ENCODE measurements at regions not wholly inside any gene's neighbourhood (a gene's known extent, or its start where the extent isn't known, plus 50 kb on each side); places are given as distances from the start of the nearest gene placed in this dataset.

GRCh38 chr13:53844473-53845146, 816.0 kb downstream of the OLFM4 start:
- no peaks in the 10 kb centered on the region for H3K4me1 Mint-ChIP-seq (ENCODE audit: insufficient read depth, unreplicated experiment)
- no peak for TF ChIP-seq CTCF (IDR thresholded peaks at IDR 0.05; ENCODE audit: unreplicated experiment)
- no peaks in the 10 kb centered on the region for H3K27me3 Mint-ChIP-seq (ENCODE audit: insufficient read depth, unreplicated experiment)
- no peak for DNase-seq (ENCODE audit: unreplicated experiment)
- ChIA-PET POLR2A (no interaction called here), CTCF (interaction anchor here (0.6 kb wide), 1 partner anchor 145 kb away, joined by 3 read pairs; no protein-coding TSS in a partner anchor)
- intact Hi-C loops (cut with micrococcal nuclease): no loop called here
- no peaks in the 10 kb centered on the region for H3K9me3 Mint-ChIP-seq (ENCODE audit: unreplicated experiment)
- BruUV-seq (replicated peaks): no TSS peak
- H3K4me3 Mint-ChIP-seq (ENCODE audit: unreplicated experiment): no peak overlapping the region
- no peak overlapping the region for H3K27ac Mint-ChIP-seq (ENCODE audit: low read depth, unreplicated experiment)
- H3K36me3 Mint-ChIP-seq (ENCODE audit: insufficient read depth, unreplicated experiment): no peaks in the 10 kb centered on the region

- no peak for DNase-seq (ENCODE audit: unreplicated experiment)
- H3K27me3 Mint-ChIP-seq (ENCODE audit: insufficient read depth, unreplicated experiment): no peaks in the 10 kb centered on the region
- ChIA-PET CTCF (interaction anchor here (0.6 kb wide), 1 partner anchor 361 kb away, joined by 3 read pairs; no protein-coding TSS in a partner anchor), POLR2A (no interaction called here)
- H3K4me3 Mint-ChIP-seq (ENCODE audit: unreplicated experiment): no peak overlapping the region
- no peaks in the 10 kb centered on the region for H3K9me3 Mint-ChIP-seq (ENCODE audit: unreplicated experiment)
- no TSS peak for BruUV-seq (replicated peaks)
- intact Hi-C loops (cut with micrococcal nuclease): no loop called here
- TF ChIP-seq CTCF (IDR thresholded peaks at IDR 0.05; ENCODE audit: unreplicated experiment): no peak
- H3K36me3 Mint-ChIP-seq (ENCODE audit: insufficient read depth, unreplicated experiment): no peaks in the 10 kb centered on the region
- H3K4me1 Mint-ChIP-seq (ENCODE audit: insufficient read depth, unreplicated experiment): no peaks in the 10 kb centered on the region
- H3K27ac Mint-ChIP-seq (ENCODE audit: low read depth, unreplicated experiment): no peak overlapping the region
Observed at GRCh38 chr13:53847502-53847901, 818.9 kb downstream of the OLFM4 start.

- Mint-ChIP-seq H3K36me3 (ENCODE audit: insufficient read depth, unreplicated experiment) (no peaks in the 10 kb centered on the region), H3K27ac (ENCODE audit: low read depth, unreplicated experiment) (no peak overlapping the region), H3K9me3 (ENCODE audit: unreplicated experiment) (no peaks in the 10 kb centered on the region), H3K4me1 (ENCODE audit: insufficient read depth, unreplicated experiment) (no peaks in the 10 kb centered on the region), H3K27me3 (ENCODE audit: insufficient read depth, unreplicated experiment) (no peaks in the 10 kb centered on the region), H3K4me3 (ENCODE audit: unreplicated experiment) (no peak overlapping the region)
- BruUV-seq (replicated peaks): no TSS peak
- ChIA-PET CTCF (no interaction called here), POLR2A (no interaction called here)
- TF ChIP-seq CTCF (IDR thresholded peaks at IDR 0.05; ENCODE audit: unreplicated experiment): no peak
- intact Hi-C loops (cut with micrococcal nuclease): no loop called here
- no peak for DNase-seq (ENCODE audit: unreplicated experiment)
Observed at GRCh38 chr13:53848366-53848961, 819.9 kb downstream of the OLFM4 start.

- Mint-ChIP-seq H3K27ac (ENCODE audit: low read depth, unreplicated experiment) (no peak overlapping the region), H3K9me3 (ENCODE audit: unreplicated experiment) (no peaks in the 10 kb centered on the region), H3K27me3 (ENCODE audit: insufficient read depth, unreplicated experiment) (peaks cover 13% of the 10 kb centered on the region), H3K4me3 (ENCODE audit: unreplicated experiment) (no peak overlapping the region), H3K36me3 (ENCODE audit: insufficient read depth, unreplicated experiment) (no peaks in the 10 kb centered on the region), H3K4me1 (ENCODE audit: insufficient read depth, unreplicated experiment) (no peaks in the 10 kb centered on the region)
- ChIA-PET CTCF (interaction anchor here (1.2 to 1.3 kb wide), 2 partner anchors 18 to 604 kb away, joined by 3 to 4 read pairs; no protein-coding TSS in a partner anchor), POLR2A (no interaction called here)
- DNase-seq (ENCODE audit: unreplicated experiment): no peak
- TF ChIP-seq CTCF (IDR thresholded peaks at IDR 0.05; ENCODE audit: unreplicated experiment): no peak
- no TSS peak for BruUV-seq (replicated peaks)
- intact Hi-C loops (cut with micrococcal nuclease): no loop called here
Observed at GRCh38 chr13:53854321-53854720, 825.7 kb downstream of the OLFM4 start.

Data from MCF 10A (cell line).